PC-3 (cell line): ENCODE measurements at regions not wholly inside any gene's neighbourhood (a gene's known extent, or its start where the extent isn't known, plus 50 kb on each side); places are given as distances from the start of the nearest gene placed in this dataset.

Source experiments
- ATAC-seq: fragments of 200-7000 bp; cut with Tn5 transposase; 2 replicates; pipeline ENCODE4 v1.9.1; 2020; ENCODE audit warnings: mild to moderate bottlenecking, moderate library complexity
- BruUV-seq: library from RNA; stranded (reverse); fragments of 400-500 nt; replicated peaks from 2 replicates; lab custom pipeline; 2021; lab: Mats Ljungman, UMichigan
- CTCF ChIA-PET: fragments of 300-600 bp; sonication (Branson Sonifier 250); formaldehyde crosslinking; loops from one replicate; lab custom pipeline; 2022; ENCODE audit warnings: antibody characterized with exemption; lab: Charles Lee
- POLR2A ChIA-PET: fragments of 300-600 bp; sonication (Branson Sonifier 250); formaldehyde crosslinking; loops from one replicate; lab custom pipeline; 2022; ENCODE audit warnings: antibody characterized with exemption; ENCODE audit not compliant: unreplicated experiment; lab: Charles Lee
- DNase-seq: peaks from one replicate; pipeline ENCODE4 v3.0.0-alpha.2; 2015
- H2AFZ ChIP-seq: fragments of 300-600 bp; sonication (generic); 2 replicates; pipeline ENCODE4 v1.6.0; 2016; ENCODE audit warnings: antibody characterized with exemption, low read length
- H3F3A ChIP-seq: fragments of 300-600 bp; sonication (generic); one replicate; pipeline ENCODE4 v1.6.0; 2017; ENCODE audit warnings: antibody characterized with exemption, low read length, control low read depth, mild to moderate bottlenecking; ENCODE audit not compliant: unreplicated experiment
- H3K27ac ChIP-seq: fragments of 300-600 bp; sonication (generic); 2 replicates; pipeline ENCODE4 v1.5.1; 2016; ENCODE audit warnings: mild to moderate bottlenecking, low read length
- H3K27me3 ChIP-seq: fragments of 300-600 bp; sonication (generic); 2 replicates; pipeline ENCODE4 v1.6.1; 2016; ENCODE audit warnings: low read length, mixed read lengths
- H3K36me3 ChIP-seq: fragments of 300-600 bp; sonication (generic); 2 replicates; pipeline ENCODE4 v1.6.1; 2016; ENCODE audit warnings: low read depth, mixed run types, low read length, mixed read lengths
- H3K4me1 ChIP-seq: fragments of 300-600 bp; sonication (generic); 2 replicates; pipeline ENCODE4 v1.5.1; 2016; ENCODE audit warnings: low read length; ENCODE audit not compliant: insufficient read depth
- H3K4me2 ChIP-seq: fragments of 300-600 bp; sonication (generic); 2 replicates; pipeline ENCODE4 v1.6.0; 2016; ENCODE audit warnings: low read length
- H3K4me3 ChIP-seq: fragments of 300-600 bp; sonication (generic); 2 replicates; pipeline ENCODE4 v1.5.1; 2016; ENCODE audit warnings: mild to moderate bottlenecking, low read length, mixed read lengths
- H3K79me2 ChIP-seq: fragments of 300-600 bp; sonication (generic); 2 replicates; pipeline ENCODE4 v1.6.1; 2017; ENCODE audit warnings: low read length, mixed read lengths
- H3K9ac ChIP-seq: fragments of 300-600 bp; sonication (generic); 2 replicates; pipeline ENCODE4 v1.6.0; 2016; ENCODE audit warnings: mild to moderate bottlenecking, low read length
- H3K9me2 ChIP-seq: fragments of 300-600 bp; sonication (generic); replicated peaks from 2 replicates; pipeline ENCODE4 v1.6.1; 2016; ENCODE audit warnings: mixed run types, low read length, mixed read lengths
- H3K9me3 ChIP-seq: fragments of 300-600 bp; sonication (generic); 2 replicates; pipeline ENCODE4 v1.6.1; 2016; ENCODE audit warnings: low read length, mixed read lengths
- H4K20me1 ChIP-seq: fragments of 300-600 bp; sonication (generic); 2 replicates; pipeline ENCODE4 v1.6.1; 2016; ENCODE audit warnings: low read length, mixed read lengths
- EZH2 ChIP-seq: fragments of 300-600 bp; sonication (generic); IDR thresholded peaks from one replicate; pipeline ENCODE4 v1.6.1; 2017; ENCODE audit warnings: antibody characterized with exemption, mild to moderate bottlenecking, low read length; ENCODE audit not compliant: unreplicated experiment
- EZH2phosphoT487 ChIP-seq: fragments of 300-600 bp; sonication (generic); IDR thresholded peaks from 2 replicates; pipeline ENCODE4 v1.6.1; 2018; ENCODE audit warnings: mild to moderate bottlenecking, antibody characterized with exemption, low read length, borderline replicate concordance
- intact Hi-C: fragments of 100-400 bp; cut with micrococcal nuclease; formaldehyde crosslinking; loops from 2 replicates; pipeline ENCODE4 v1.9.0; 2023
- TF ChIP-seq, protein P1 (sequence below): fragments of 300-600 bp; sonication (generic); conservative IDR thresholded peaks from 2 replicates; pipeline ENCODE4 v1.5.1; 2017; ENCODE audit warnings: antibody characterized with exemption, low read depth, mild to moderate bottlenecking, low read length

DNA sequence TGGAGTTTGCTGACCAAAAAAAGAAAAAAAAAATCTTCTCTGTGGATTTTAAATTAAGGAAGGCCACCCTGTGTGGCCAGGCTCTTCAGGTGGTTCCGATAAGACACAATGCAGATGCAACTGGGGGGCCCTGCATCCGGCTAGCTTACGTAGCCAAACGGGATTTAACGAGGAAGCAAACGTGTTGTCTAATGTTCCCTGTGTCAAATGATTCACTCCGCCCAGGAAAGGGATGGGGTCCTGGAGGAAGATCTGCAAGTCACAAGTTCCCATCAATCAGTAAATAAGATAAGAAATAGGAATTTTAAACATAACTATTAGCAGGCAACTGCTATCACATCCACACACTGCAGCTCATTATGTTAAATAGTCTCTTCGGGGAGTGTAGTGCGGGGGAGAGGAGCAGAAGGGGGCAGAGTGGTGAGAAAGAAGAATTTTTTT lies 216.4 kb upstream of the GYPA start:
- Histone ChIP-seq H3F3A (no peaks in the 10 kb centered on the region), H3K4me2 (no peak overlapping the region), H3K4me3 (no peak overlapping the region), H3K36me3 (no peaks in the 10 kb centered on the region), H3K9me2 (no peaks in the 10 kb centered on the region), H3K27me3 (peaks cover 5% of the 10 kb centered on the region; the same call in 1 of the 2 replicates), H2AFZ (no peak overlapping the region), H3K9ac (no peak overlapping the region), H3K79me2 (no peaks in the 10 kb centered on the region), H3K9me3 (no peaks in the 10 kb centered on the region), H4K20me1 (no peaks in the 10 kb centered on the region), H3K27ac (no peak overlapping the region), H3K4me1 (peaks cover 12% of the 10 kb centered on the region; the same call in 1 of the 2 replicates)
- POLR2A ChIA-PET = no interaction called here
- no TSS peak for BruUV-seq
- ATAC-seq = no peak
- CTCF ChIA-PET = no interaction called here
- TF ChIP-seq EZH2phosphoT487 (no peak), EZH2 (no peak)
- TF ChIP-seq, protein P1, sequence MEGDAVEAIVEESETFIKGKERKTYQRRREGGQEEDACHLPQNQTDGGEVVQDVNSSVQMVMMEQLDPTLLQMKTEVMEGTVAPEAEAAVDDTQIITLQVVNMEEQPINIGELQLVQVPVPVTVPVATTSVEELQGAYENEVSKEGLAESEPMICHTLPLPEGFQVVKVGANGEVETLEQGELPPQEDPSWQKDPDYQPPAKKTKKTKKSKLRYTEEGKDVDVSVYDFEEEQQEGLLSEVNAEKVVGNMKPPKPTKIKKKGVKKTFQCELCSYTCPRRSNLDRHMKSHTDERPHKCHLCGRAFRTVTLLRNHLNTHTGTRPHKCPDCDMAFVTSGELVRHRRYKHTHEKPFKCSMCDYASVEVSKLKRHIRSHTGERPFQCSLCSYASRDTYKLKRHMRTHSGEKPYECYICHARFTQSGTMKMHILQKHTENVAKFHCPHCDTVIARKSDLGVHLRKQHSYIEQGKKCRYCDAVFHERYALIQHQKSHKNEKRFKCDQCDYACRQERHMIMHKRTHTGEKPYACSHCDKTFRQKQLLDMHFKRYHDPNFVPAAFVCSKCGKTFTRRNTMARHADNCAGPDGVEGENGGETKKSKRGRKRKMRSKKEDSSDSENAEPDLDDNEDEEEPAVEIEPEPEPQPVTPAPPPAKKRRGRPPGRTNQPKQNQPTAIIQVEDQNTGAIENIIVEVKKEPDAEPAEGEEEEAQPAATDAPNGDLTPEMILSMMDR = no peak
- intact Hi-C loops = loop anchor here (2.0 to 10.0 kb wide), 3 partner anchors 68 to 705 kb away; no protein-coding TSS in a partner anchor
- DNase-seq = no peak

DNA sequence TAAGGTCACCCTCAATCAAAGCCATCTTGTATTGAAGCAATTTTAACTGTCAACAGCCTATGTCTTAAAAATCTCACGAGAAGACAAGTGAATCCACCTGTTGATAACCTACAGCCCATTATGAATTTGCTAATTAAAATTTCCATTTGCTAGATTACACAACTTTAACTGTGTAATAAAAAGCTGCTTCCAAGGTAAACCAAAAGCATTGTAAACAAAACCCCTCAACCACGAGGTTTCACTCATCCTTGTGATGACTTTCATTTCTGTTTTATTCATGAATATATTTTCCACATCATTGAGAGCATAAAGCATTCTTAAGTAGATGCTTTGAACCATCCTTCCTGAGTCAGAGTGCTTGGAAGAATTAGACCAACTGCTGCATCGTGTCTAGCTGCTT lies 217.5 kb upstream of the GYPA start:
- CTCF ChIA-PET = no interaction called here
- no peak overlapping the region for H3K9ac ChIP-seq
- no peak overlapping the region for H3K27ac ChIP-seq
- H3K4me3 ChIP-seq = no peak overlapping the region
- DNase-seq (no peak), ATAC-seq (no peak)
- TF ChIP-seq EZH2 = no peak
- no peaks in the 10 kb centered on the region for H3K9me3 ChIP-seq
- no peaks in the 10 kb centered on the region for H3K79me2 ChIP-seq
- peaks cover 12% of the 10 kb centered on the region; the same call in 1 of the 2 replicates for H3K4me1 ChIP-seq
- no peaks in the 10 kb centered on the region for H4K20me1 ChIP-seq
- no peaks in the 10 kb centered on the region for H3K36me3 ChIP-seq
- intact Hi-C loops = loop anchor here (2.0 to 10.0 kb wide), 3 partner anchors 67 to 704 kb away; no protein-coding TSS in a partner anchor
- POLR2A ChIA-PET = no interaction called here
- H3K9me2 ChIP-seq = no peaks in the 10 kb centered on the region
- BruUV-seq = no TSS peak
- H3K27me3 ChIP-seq = peaks cover 5% of the 10 kb centered on the region; the same call in 1 of the 2 replicates
- H3K4me2 ChIP-seq = no peak overlapping the region
- H3F3A ChIP-seq = no peaks in the 10 kb centered on the region
- no peak overlapping the region for H2AFZ ChIP-seq

GRCh38 chr4:144360146-144360793 lies 219.8 kb upstream of the GYPA start:
- no TSS peak for BruUV-seq
- H3K9me3 ChIP-seq = no peaks in the 10 kb centered on the region
- no peak overlapping the region for H3K4me3 ChIP-seq
- POLR2A ChIA-PET = no interaction called here
- H3K27me3 ChIP-seq = peaks cover under 1% of the 10 kb centered on the region; the same call in 1 of the 2 replicates
- no peaks in the 10 kb centered on the region for H3K9me2 ChIP-seq
- CTCF ChIA-PET = no interaction called here
- no peak overlapping the region for H3K9ac ChIP-seq
- H3K79me2 ChIP-seq = no peaks in the 10 kb centered on the region
- H3K4me2 ChIP-seq = no peak overlapping the region
- peaks cover 12% of the 10 kb centered on the region; the same call in 1 of the 2 replicates for H3K4me1 ChIP-seq
- TF ChIP-seq EZH2 = no peak
- TF ChIP-seq, protein P1 = no peak
- no peak for TF ChIP-seq EZH2phosphoT487
- H3F3A ChIP-seq = no peaks in the 10 kb centered on the region
- H4K20me1 ChIP-seq = no peaks in the 10 kb centered on the region
- no peak for ATAC-seq
- no peaks in the 10 kb centered on the region for H3K36me3 ChIP-seq
- intact Hi-C loops = no loop called here
- H3K27ac ChIP-seq = no peak overlapping the region
- no peak overlapping the region for H2AFZ ChIP-seq
- no peak for DNase-seq
